ENCODE measurements at regions not wholly inside any gene's neighbourhood (a gene's known extent, or its start where the extent isn't known, plus 50 kb on each side); places are given as distances from the start of the nearest gene placed in this dataset.

GRCh38 chr1:96474985-96475743 is 246.4 kb upstream of the PTBP2 start:
- TF ChIP-seq CTCF (IDR thresholded peaks at IDR 0.05; ENCODE audit: extremely low read depth in 1 of 2, insufficient read depth in 1 of 2, low read depth in 1 of 2, low read length in 2 of 2) (no peak), JUN (IDR thresholded peaks at IDR 0.05; ENCODE audit: borderline replicate concordance, insufficient read depth, insufficient read length, low read depth) (no peak), EZH2 (IDR thresholded peaks at IDR 0.05; ENCODE audit: borderline replicate concordance, low read depth, low read length, severe bottlenecking) (no peak), POLR2A (IDR thresholded peaks at IDR 0.05; ENCODE audit: low read depth, low read length) (no peak), POLR2AphosphoS5 (IDR thresholded peaks at IDR 0.05; ENCODE audit: insufficient read depth, low read depth, low read length) (no peak)

Measured in endothelial cell of umbilical vein (primary cell).